IMR-90 (cell line): ENCODE measurements at regions not wholly inside any gene's neighbourhood (a gene's known extent, or its start where the extent isn't known, plus 50 kb on each side); places are given as distances from the start of the nearest gene placed in this dataset.

Experiments used
- ATAC-seq: fragments of 200-7000 bp; cut with Tn5 transposase; 2 replicates; pipeline ENCODE4 v1.9.1; 2020; ENCODE audit warnings: low read depth, mild to moderate bottlenecking, moderate library complexity
- BruUV-seq: library from RNA; stranded (reverse); fragments of 400-500 nt; replicated peaks from 2 replicates; lab custom pipeline; 2021; lab: Mats Ljungman, UMichigan
- CTCF ChIA-PET: fragments of 300-600 bp; formaldehyde crosslinking; extraction: SDS; loops from one replicate; lab custom pipeline; 2021; ENCODE audit warnings: antibody characterized with exemption; lab: Yijun Ruan, JAX
- POLR2A ChIA-PET: fragments of 300-600 bp; sonication (Branson Sonifier 250); formaldehyde crosslinking; loops from one replicate; lab custom pipeline; 2022; ENCODE audit warnings: antibody characterized with exemption; ENCODE audit not compliant: unreplicated experiment; lab: Charles Lee
- DNase-seq: peaks from one replicate; pipeline ENCODE4 v3.0.0; 2013
- H2AFZ ChIP-seq: replicated peaks from 2 replicates; pipeline ENCODE3; 2013; ENCODE audit warnings: low read length, mild to moderate bottlenecking; ENCODE audit not compliant: poor library complexity
- H2AK5ac ChIP-seq: 2 replicates; pipeline ENCODE4 v1.6.1; 2013; ENCODE audit warnings: low read depth, low read length, inconsistent platforms
- H2AK9ac ChIP-seq: replicated peaks from 2 replicates; pipeline ENCODE3; 2013; ENCODE audit warnings: mild to moderate bottlenecking, low read depth, low read length, moderate library complexity; ENCODE audit not compliant: poor library complexity
- H2BK120ac ChIP-seq: 2 replicates; pipeline ENCODE4 v1.6.1; 2013; ENCODE audit warnings: low read depth, low read length, inconsistent platforms
- H2BK15ac ChIP-seq: 3 replicates; pipeline ENCODE4 v1.6.1; 2013; ENCODE audit warnings: low read depth, low read length, inconsistent platforms
- H2BK20ac ChIP-seq: 2 replicates; pipeline ENCODE4 v1.6.1; 2013; ENCODE audit warnings: low read depth, mild to moderate bottlenecking, inconsistent platforms, low read length, moderate library complexity
- H2BK5ac ChIP-seq: 2 replicates; pipeline ENCODE4 v1.6.1; 2013; ENCODE audit warnings: mild to moderate bottlenecking, low read depth, low read length, inconsistent platforms; ENCODE audit not compliant: poor library complexity, severe bottlenecking
- H3K14ac ChIP-seq: replicated peaks from 2 replicates; pipeline ENCODE4 v1.6.1; 2013; ENCODE audit warnings: low read depth, low read length, inconsistent platforms
- H3K18ac ChIP-seq: 2 replicates; pipeline ENCODE4 v1.6.1; 2013; ENCODE audit warnings: low read depth, low read length, control low read depth
- H3K23ac ChIP-seq: 2 replicates; pipeline ENCODE4 v1.6.1; 2013; ENCODE audit warnings: low read depth, low read length, inconsistent platforms
- H3K27ac ChIP-seq: 2 replicates; pipeline ENCODE4 v1.5.1; 2013; ENCODE audit warnings: mild to moderate bottlenecking, control low read depth, low read length; ENCODE audit not compliant: insufficient read depth
- H3K27me3 ChIP-seq: 2 replicates; pipeline ENCODE4 v1.6.1; 2013; ENCODE audit warnings: low read length; ENCODE audit not compliant: control insufficient read depth, insufficient read depth
- H3K36me3 ChIP-seq: 2 replicates; pipeline ENCODE4 v1.6.1; 2013; ENCODE audit warnings: low read length, mixed read lengths; ENCODE audit not compliant: control insufficient read depth, insufficient read depth
- H3K4ac ChIP-seq: 2 replicates; pipeline ENCODE4 v1.6.1; 2013; ENCODE audit warnings: low read depth, low read length, inconsistent platforms
- H3K4me1 ChIP-seq: 2 replicates; pipeline ENCODE4 v1.6.1; 2013; ENCODE audit warnings: low read length, mixed read lengths; ENCODE audit not compliant: control insufficient read depth, insufficient read depth
- H3K4me2 ChIP-seq: 2 replicates; pipeline ENCODE4 v1.6.1; 2013; ENCODE audit warnings: low read depth, mild to moderate bottlenecking, control low read depth, low read length, moderate library complexity
- H3K4me3 ChIP-seq: 2 replicates; pipeline ENCODE4 v1.5.1; 2013; ENCODE audit warnings: low read depth, mild to moderate bottlenecking, control low read depth, low read length, moderate library complexity; ENCODE audit not compliant: insufficient read depth
- H3K56ac ChIP-seq: 2 replicates; pipeline ENCODE4 v1.6.1; 2013; ENCODE audit warnings: low read length, inconsistent platforms; ENCODE audit not compliant: insufficient read depth; ENCODE audit errors: extremely low read depth
- H3K79me1 ChIP-seq, 2 experiments: 2 replicates each; pipeline ENCODE4 v1.6.1; 2013; ENCODE audit warnings: low read length in 2 of 2, inconsistent platforms in 1 of 2, low read depth in 1 of 2
- H3K9ac ChIP-seq: 2 replicates; pipeline ENCODE4 v1.6.1; 2013; ENCODE audit warnings: low read depth, low read length, control low read depth
- H3K9me1 ChIP-seq: 2 replicates; pipeline ENCODE4 v1.6.1; 2013; ENCODE audit warnings: low read length, inconsistent platforms; ENCODE audit not compliant: insufficient read depth
- H3K9me3 ChIP-seq: 2 replicates; pipeline ENCODE4 v1.6.1; 2013; ENCODE audit warnings: low read length; ENCODE audit not compliant: control insufficient read depth, insufficient read depth
- H4K20me1 ChIP-seq: 2 replicates; pipeline ENCODE4 v1.6.1; 2013; ENCODE audit warnings: low read length, inconsistent platforms; ENCODE audit not compliant: insufficient read depth
- H4K5ac ChIP-seq: 2 replicates; pipeline ENCODE4 v1.6.1; 2013; ENCODE audit warnings: mild to moderate bottlenecking, low read depth, low read length, control low read depth
- H4K8ac ChIP-seq, 2 experiments: 2 replicates each; pipeline ENCODE4 v1.6.1; 2013; ENCODE audit warnings: low read depth in 2 of 2, low read length in 2 of 2, control low read depth in 1 of 2, inconsistent platforms in 1 of 2
- H4K91ac ChIP-seq: 2 replicates; pipeline ENCODE4 v1.6.1; 2013; ENCODE audit warnings: low read depth, low read length, inconsistent platforms; ENCODE audit not compliant: insufficient read depth
- BHLHE40 ChIP-seq: fragments of 150-350 bp; IDR thresholded peaks from 2 replicates; pipeline ENCODE4 v1.6.1; 2016; ENCODE audit warnings: mild to moderate bottlenecking, low read depth, low read length
- CEBPB ChIP-seq: IDR thresholded peaks from 2 replicates; pipeline ENCODE4 v1.6.1; 2012; ENCODE audit warnings: low read depth, low read length, improper control_type of control experiment
- CHD1 ChIP-seq: IDR thresholded peaks from 2 replicates; pipeline ENCODE4 v1.6.1; 2012; ENCODE audit warnings: low read depth, low read length, improper control_type of control experiment
- FOS ChIP-seq: fragments of 150-350 bp; IDR thresholded peaks from 2 replicates; pipeline ENCODE4 v1.6.1; 2016; ENCODE audit warnings: low read depth, low read length
- MAFK ChIP-seq: IDR thresholded peaks from 2 replicates; pipeline ENCODE4 v1.6.1; 2012; ENCODE audit warnings: low read depth, low read length, improper control_type of control experiment
- MAZ ChIP-seq: IDR thresholded peaks from 2 replicates; pipeline ENCODE4 v1.6.1; 2012; ENCODE audit warnings: low read depth, mild to moderate bottlenecking, low read length, improper control_type of control experiment, moderate library complexity, borderline replicate concordance
- NFE2L2 ChIP-seq: fragments of 150-350 bp; IDR thresholded peaks from 2 replicates; pipeline ENCODE4 v1.6.1; 2016; ENCODE audit warnings: low read depth, mild to moderate bottlenecking, low read length
- POLR2A ChIP-seq: IDR thresholded peaks from 2 replicates; pipeline ENCODE4 v1.6.1; 2012; ENCODE audit warnings: mild to moderate bottlenecking, low read depth, low read length
- RAD21 ChIP-seq: IDR thresholded peaks from 2 replicates; pipeline ENCODE4 v1.6.1; 2012; ENCODE audit warnings: low read length, improper control_type of control experiment
- RCOR1 ChIP-seq: IDR thresholded peaks from 2 replicates; pipeline ENCODE4 v1.6.1; 2012; ENCODE audit warnings: mild to moderate bottlenecking, low read length, improper control_type of control experiment; ENCODE audit not compliant: insufficient replicate concordance
- RFX5 ChIP-seq: IDR thresholded peaks from 2 replicates; pipeline ENCODE4 v1.8.0; 2012; ENCODE audit warnings: low read depth, mild to moderate bottlenecking, low read length, moderate library complexity
- SMC3 ChIP-seq: fragments of 150-350 bp; IDR thresholded peaks from 2 replicates; pipeline ENCODE4 v1.6.1; 2016; ENCODE audit warnings: low read depth, mild to moderate bottlenecking, antibody characterized with exemption, low read length, moderate library complexity
- WGBS, 2 experiments: methylation state at CpG; one replicate each; pipeline versions ENCODE4 v1.1.5 to v1.1.7; 2013; ENCODE audit warnings: missing lambda C conversion rate in 2 of 2; ENCODE audit not compliant: insufficient read length in 1 of 2; ENCODE audit errors: extremely low coverage in 2 of 2; 5-methylcytosine and 5-hydroxymethylcytosine counted together
- dilution Hi-C: fragments of 300-500 bp; cut with HindIII; formaldehyde crosslinking; loops from one replicate; pipeline ENCODE4 v1.14.3; 2018; ENCODE audit warnings: low sequenced_read_pairs; ENCODE audit not compliant: unreplicated experiment
- in situ Hi-C: fragments of 300-500 bp; cut with MboI; formaldehyde crosslinking; loops from 3 replicates; pipeline ENCODE4 v1.14.3; 2019; ENCODE audit warnings: low sequenced_read_pairs, inconsistent platforms, mixed read lengths
- intact Hi-C: fragments of 100-400 bp; cut with micrococcal nuclease; formaldehyde crosslinking; loops from 2 replicates; pipeline ENCODE4 v1.10.0; 2022
- TF ChIP-seq, protein P1 (sequence below): conservative IDR thresholded peaks from 2 replicates; pipeline ENCODE4 v1.5.1; 2012; ENCODE audit warnings: mild to moderate bottlenecking, low read depth, low read length, improper control_type of control experiment
- TF ChIP-seq, protein P2 (sequence below): fragments of 150-350 bp; IDR thresholded peaks from 2 replicates; pipeline ENCODE4 v1.6.1; 2017; ENCODE audit warnings: mild to moderate bottlenecking, antibody characterized with exemption, low read length, low read depth
- TF ChIP-seq, protein P3 (sequence below): fragments of 150-350 bp; IDR thresholded peaks from 2 replicates; pipeline ENCODE4 v1.6.1; 2016; ENCODE audit warnings: low read depth, mild to moderate bottlenecking, low read length, moderate library complexity, borderline replicate concordance

DNA sequence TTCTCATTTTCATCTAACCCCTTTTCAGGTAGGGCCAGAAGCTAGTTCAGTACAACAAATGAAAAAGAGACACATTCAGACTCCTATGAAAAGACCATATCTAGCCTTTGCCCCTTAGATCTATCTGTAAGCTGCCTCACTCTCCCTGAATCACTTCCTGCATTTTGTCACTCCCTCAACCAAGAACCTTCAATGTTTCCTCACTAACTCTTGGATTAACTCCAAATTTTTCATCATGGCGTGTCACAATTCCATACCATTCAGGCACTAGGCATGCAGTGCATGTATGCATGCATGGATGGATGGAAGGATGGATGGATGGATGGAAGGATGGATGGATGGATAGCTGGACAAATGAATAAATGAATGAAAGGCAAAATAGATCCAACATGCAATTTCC lies 356.9 kb downstream of the TNS1 start:
- Histone ChIP-seq H3K4me2 (no peak overlapping the region), H2BK15ac (no peak overlapping the region), H3K14ac (no peak overlapping the region; the same call in 1 of the 2 replicates), H3K23ac (no peak overlapping the region), H3K9me1 (no peaks in the 10 kb centered on the region), H3K79me1 (no peaks in the 10 kb centered on the region), H4K8ac (no peak overlapping the region), H2BK20ac (no peak overlapping the region), H3K27ac (no peak overlapping the region), H4K20me1 (no peaks in the 10 kb centered on the region), H3K27me3 (no peaks in the 10 kb centered on the region), H3K4me1 (no peaks in the 10 kb centered on the region), H2AK5ac (no peak overlapping the region), H4K91ac (no peak overlapping the region), H3K9ac (no peak overlapping the region), H2AK9ac (no peak overlapping the region), H3K4ac (no peak overlapping the region), H3K9me3 (no peaks in the 10 kb centered on the region), H2BK5ac (peak overlapping the region; percentile 41), H3K18ac (no peak overlapping the region), H3K4me3 (no peak overlapping the region), H2AFZ (no peak overlapping the region), H2BK120ac (no peak overlapping the region), H3K56ac (no peak overlapping the region), H4K5ac (peak overlapping the region; percentile 12; the same call in 1 of the 2 replicates), H3K36me3 (no peaks in the 10 kb centered on the region)
- ChIA-PET CTCF (no interaction called here), POLR2A (no interaction called here)
- DNase-seq (peak; percentile 65), ATAC-seq (no peak)
- in situ Hi-C loops: no loop called here
- TF ChIP-seq MAZ: no peak
- no peak for TF ChIP-seq CHD1
- TF ChIP-seq, protein P1, sequence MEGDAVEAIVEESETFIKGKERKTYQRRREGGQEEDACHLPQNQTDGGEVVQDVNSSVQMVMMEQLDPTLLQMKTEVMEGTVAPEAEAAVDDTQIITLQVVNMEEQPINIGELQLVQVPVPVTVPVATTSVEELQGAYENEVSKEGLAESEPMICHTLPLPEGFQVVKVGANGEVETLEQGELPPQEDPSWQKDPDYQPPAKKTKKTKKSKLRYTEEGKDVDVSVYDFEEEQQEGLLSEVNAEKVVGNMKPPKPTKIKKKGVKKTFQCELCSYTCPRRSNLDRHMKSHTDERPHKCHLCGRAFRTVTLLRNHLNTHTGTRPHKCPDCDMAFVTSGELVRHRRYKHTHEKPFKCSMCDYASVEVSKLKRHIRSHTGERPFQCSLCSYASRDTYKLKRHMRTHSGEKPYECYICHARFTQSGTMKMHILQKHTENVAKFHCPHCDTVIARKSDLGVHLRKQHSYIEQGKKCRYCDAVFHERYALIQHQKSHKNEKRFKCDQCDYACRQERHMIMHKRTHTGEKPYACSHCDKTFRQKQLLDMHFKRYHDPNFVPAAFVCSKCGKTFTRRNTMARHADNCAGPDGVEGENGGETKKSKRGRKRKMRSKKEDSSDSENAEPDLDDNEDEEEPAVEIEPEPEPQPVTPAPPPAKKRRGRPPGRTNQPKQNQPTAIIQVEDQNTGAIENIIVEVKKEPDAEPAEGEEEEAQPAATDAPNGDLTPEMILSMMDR: no peak
- TF ChIP-seq BHLHE40: no peak
- TF ChIP-seq, protein P2, sequence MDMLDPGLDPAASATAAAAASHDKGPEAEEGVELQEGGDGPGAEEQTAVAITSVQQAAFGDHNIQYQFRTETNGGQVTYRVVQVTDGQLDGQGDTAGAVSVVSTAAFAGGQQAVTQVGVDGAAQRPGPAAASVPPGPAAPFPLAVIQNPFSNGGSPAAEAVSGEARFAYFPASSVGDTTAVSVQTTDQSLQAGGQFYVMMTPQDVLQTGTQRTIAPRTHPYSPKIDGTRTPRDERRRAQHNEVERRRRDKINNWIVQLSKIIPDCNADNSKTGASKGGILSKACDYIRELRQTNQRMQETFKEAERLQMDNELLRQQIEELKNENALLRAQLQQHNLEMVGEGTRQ: no peak
- TF ChIP-seq RAD21: no peak
- TF ChIP-seq RCOR1: no peak
- no peak for TF ChIP-seq MAFK
- TF ChIP-seq NFE2L2: no peak
- no peak for TF ChIP-seq POLR2A
- TF ChIP-seq, protein P3, sequence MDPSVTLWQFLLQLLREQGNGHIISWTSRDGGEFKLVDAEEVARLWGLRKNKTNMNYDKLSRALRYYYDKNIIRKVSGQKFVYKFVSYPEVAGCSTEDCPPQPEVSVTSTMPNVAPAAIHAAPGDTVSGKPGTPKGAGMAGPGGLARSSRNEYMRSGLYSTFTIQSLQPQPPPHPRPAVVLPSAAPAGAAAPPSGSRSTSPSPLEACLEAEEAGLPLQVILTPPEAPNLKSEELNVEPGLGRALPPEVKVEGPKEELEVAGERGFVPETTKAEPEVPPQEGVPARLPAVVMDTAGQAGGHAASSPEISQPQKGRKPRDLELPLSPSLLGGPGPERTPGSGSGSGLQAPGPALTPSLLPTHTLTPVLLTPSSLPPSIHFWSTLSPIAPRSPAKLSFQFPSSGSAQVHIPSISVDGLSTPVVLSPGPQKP: no peak
- TF ChIP-seq RFX5: no peak
- TF ChIP-seq SMC3: no peak
- TF ChIP-seq FOS: no peak
- TF ChIP-seq CEBPB: no peak
- BruUV-seq: no TSS peak
- WGBS, 2 experiments: no CpG with 5 or more reads among the region's 1 CpG
- dilution Hi-C loops: no loop called here
- intact Hi-C loops: no loop called here
